GM23338 (cell line): ENCODE measurements at regions not wholly inside any gene's neighbourhood (a gene's known extent, or its start where the extent isn't known, plus 50 kb on each side); places are given as distances from the start of the nearest gene placed in this dataset.

ENCODE experiments used
- ATAC-seq: fragments of 200-7000 bp; cut with Tn5 transposase; 3 replicates; pipeline ENCODE4 v1.9.1; 2020
- DNase-seq: peaks from one replicate; pipeline ENCODE4 v3.0.0-alpha.2; 2015; ENCODE audit warnings: low spot score
- H2AFZ ChIP-seq: fragments of 200-600 bp; sonication (generic); 2 replicates; pipeline ENCODE4 v1.8.0; 2016; ENCODE audit warnings: antibody characterized with exemption, mild to moderate bottlenecking, moderate library complexity
- H3F3A ChIP-seq: fragments of 200-600 bp; sonication (generic); replicated peaks from 2 replicates; pipeline ENCODE4 v1.8.0; 2017; ENCODE audit warnings: antibody characterized with exemption, mixed run types, low read depth
- H3K27ac ChIP-seq: fragments of 200-600 bp; sonication (generic); 2 replicates; pipeline ENCODE4 v1.6.1; 2016; ENCODE audit warnings: low read depth
- H3K27me3 ChIP-seq: fragments of 200-600 bp; sonication (generic); 2 replicates; pipeline ENCODE4 v1.8.0; 2016; ENCODE audit warnings: mild to moderate bottlenecking, mixed run types, moderate library complexity; ENCODE audit not compliant: insufficient read depth
- H3K36me3 ChIP-seq: fragments of 200-600 bp; sonication (generic); 2 replicates; pipeline ENCODE4 v1.8.0; 2016; ENCODE audit warnings: mild to moderate bottlenecking; ENCODE audit not compliant: insufficient read depth
- H3K4me1 ChIP-seq: fragments of 200-600 bp; sonication (generic); 2 replicates; pipeline ENCODE4 v1.8.0; 2016; ENCODE audit warnings: mild to moderate bottlenecking, moderate library complexity; ENCODE audit not compliant: insufficient read depth
- H3K4me2 ChIP-seq: fragments of 200-600 bp; sonication (generic); 2 replicates; pipeline ENCODE4 v1.7.1; 2017; ENCODE audit warnings: mixed run types
- H3K4me3 ChIP-seq: fragments of 200-600 bp; sonication (generic); 2 replicates; pipeline ENCODE4 v1.6.1; 2016; ENCODE audit warnings: mixed run types
- H3K79me2 ChIP-seq: fragments of 200-600 bp; sonication (generic); replicated peaks from 2 replicates; pipeline ENCODE4 v1.8.0; 2017; ENCODE audit warnings: mild to moderate bottlenecking; ENCODE audit not compliant: insufficient read depth
- H3K9me2 ChIP-seq: fragments of 200-600 bp; sonication (generic); 2 replicates; pipeline ENCODE4 v1.8.0; 2017; ENCODE audit not compliant: insufficient read depth
- H4K20me1 ChIP-seq: fragments of 200-600 bp; sonication (generic); replicated peaks from 2 replicates; pipeline ENCODE4 v1.8.0; 2017; ENCODE audit warnings: mild to moderate bottlenecking; ENCODE audit not compliant: insufficient read depth
- H3K27ac Mint-ChIP-seq: 2 replicates; pipeline ENCODE4 v1.8.0; 2020; ENCODE audit warnings: inconsistent platforms, mild to moderate bottlenecking, moderate library complexity, mixed read lengths
- H3K27me3 Mint-ChIP-seq: 3 replicates; pipeline ENCODE4 v1.8.0; 2022; ENCODE audit warnings: low read depth, mild to moderate bottlenecking, moderate library complexity, mixed read lengths, inconsistent platforms; ENCODE audit not compliant: insufficient read depth, poor library complexity
- H3K36me3 Mint-ChIP-seq: 3 replicates; pipeline ENCODE4 v1.8.0; 2021; ENCODE audit warnings: low read depth, mild to moderate bottlenecking, inconsistent platforms, moderate library complexity, mixed read lengths
- H3K4me1 Mint-ChIP-seq: 3 replicates; pipeline ENCODE4 v1.8.0; 2020; ENCODE audit warnings: mild to moderate bottlenecking, inconsistent platforms, mixed read lengths
- H3K4me3 Mint-ChIP-seq: 3 replicates; pipeline ENCODE4 v1.8.0; 2021; ENCODE audit warnings: moderate library complexity, mild to moderate bottlenecking, inconsistent platforms, mixed read lengths
- H3K9me3 Mint-ChIP-seq: 3 replicates; pipeline ENCODE4 v1.8.0; 2020; ENCODE audit warnings: moderate library complexity, mild to moderate bottlenecking, inconsistent platforms, mixed read lengths
- CREB1 ChIP-seq: fragments of 250-450 bp; sonication (Bioruptor Pico); IDR thresholded peaks from 2 replicates; pipeline ENCODE4 v1.5.0; 2020; ENCODE audit warnings: low read depth, mild to moderate bottlenecking, moderate library complexity
- CTCF ChIP-seq, 2 experiments: fragments of 200-600 bp in 1 of 2; sonication (generic) in 1 of 2; conservative IDR thresholded peaks; 2 replicates each; pipeline versions ENCODE4 v1.5.1 to v1.6.1; 2016 to 2017; ENCODE audit warnings: antibody characterized with exemption in 2 of 2, low read depth in 2 of 2, mild to moderate bottlenecking in 2 of 2, moderate library complexity in 1 of 2
- EZH2 ChIP-seq: fragments of 200-600 bp; sonication (generic); IDR thresholded peaks from one replicate; pipeline ENCODE4 v1.8.0; 2017; ENCODE audit warnings: antibody characterized with exemption, mild to moderate bottlenecking, low read depth; ENCODE audit not compliant: unreplicated experiment
- JUNB ChIP-seq: IDR thresholded peaks from one replicate; pipeline ENCODE4 v1.6.1; 2016; ENCODE audit warnings: antibody characterized with exemption; ENCODE audit not compliant: unreplicated experiment
- NANOG ChIP-seq: IDR thresholded peaks from 2 replicates; pipeline ENCODE4 v1.6.1; 2016; ENCODE audit warnings: antibody characterized with exemption, borderline replicate concordance
- POLR2AphosphoS5 ChIP-seq: IDR thresholded peaks from 2 replicates; pipeline ENCODE4 v1.6.1; 2016; ENCODE audit warnings: antibody characterized with exemption, low read depth
- STAT1 ChIP-seq: IDR thresholded peaks from one replicate; pipeline ENCODE4 v1.6.1; 2016; ENCODE audit warnings: antibody characterized with exemption; ENCODE audit not compliant: unreplicated experiment
- ZNF114 ChIP-seq: fragments of 250-450 bp; sonication (Bioruptor Pico); IDR thresholded peaks from 2 replicates; pipeline ENCODE4 v1.5.0; 2020; ENCODE audit warnings: mild to moderate bottlenecking, moderate library complexity
- ZNF331 ChIP-seq: fragments of 250-450 bp; sonication (Bioruptor Pico); IDR thresholded peaks from 2 replicates; pipeline ENCODE4 v1.5.0; 2020; ENCODE audit warnings: low read depth, mild to moderate bottlenecking, moderate library complexity
- TF ChIP-seq, protein P1 (sequence below): IDR thresholded peaks from 2 replicates; pipeline ENCODE4 v1.6.1; 2016; ENCODE audit warnings: antibody characterized with exemption
- TF ChIP-seq, protein P2 (sequence below): IDR thresholded peaks from one replicate; pipeline ENCODE4 v1.6.1; 2018; ENCODE audit warnings: antibody characterized with exemption; ENCODE audit not compliant: unreplicated experiment

GRCh38 chr5:90227683-90228082, 181.9 kb downstream of the CETN3 start:
- H3K4me1 ChIP-seq, result no peaks in the 10 kb centered on the region
- peaks cover 3% of the 10 kb centered on the region for H3K27me3 Mint-ChIP-seq
- H3F3A ChIP-seq, result no peaks in the 10 kb centered on the region
- H3K4me3 Mint-ChIP-seq, result no peak overlapping the region
- no peak overlapping the region for H3K4me2 ChIP-seq
- no peaks in the 10 kb centered on the region for H4K20me1 ChIP-seq
- H3K27me3 ChIP-seq, result no peaks in the 10 kb centered on the region
- H3K27ac ChIP-seq, result no peak overlapping the region
- no peak for DNase-seq
- H3K36me3 Mint-ChIP-seq, result no peaks in the 10 kb centered on the region
- H3K9me3 Mint-ChIP-seq, result no peaks in the 10 kb centered on the region; the same call in 2 of the 3 replicates
- H3K9me2 ChIP-seq, result no peaks in the 10 kb centered on the region
- ATAC-seq, result no peak
- H3K79me2 ChIP-seq, result no peaks in the 10 kb centered on the region
- H2AFZ ChIP-seq, result peak overlapping the region; percentile 87; the same call in 1 of the 2 replicates
- peaks cover 8% of the 10 kb centered on the region; the same call in 2 of the 3 replicates for H3K4me1 Mint-ChIP-seq
- TF ChIP-seq, protein P1, sequence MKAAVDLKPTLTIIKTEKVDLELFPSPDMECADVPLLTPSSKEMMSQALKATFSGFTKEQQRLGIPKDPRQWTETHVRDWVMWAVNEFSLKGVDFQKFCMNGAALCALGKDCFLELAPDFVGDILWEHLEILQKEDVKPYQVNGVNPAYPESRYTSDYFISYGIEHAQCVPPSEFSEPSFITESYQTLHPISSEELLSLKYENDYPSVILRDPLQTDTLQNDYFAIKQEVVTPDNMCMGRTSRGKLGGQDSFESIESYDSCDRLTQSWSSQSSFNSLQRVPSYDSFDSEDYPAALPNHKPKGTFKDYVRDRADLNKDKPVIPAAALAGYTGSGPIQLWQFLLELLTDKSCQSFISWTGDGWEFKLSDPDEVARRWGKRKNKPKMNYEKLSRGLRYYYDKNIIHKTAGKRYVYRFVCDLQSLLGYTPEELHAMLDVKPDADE, result no peak
- TF ChIP-seq POLR2AphosphoS5 (no peak), STAT1 (no peak), ZNF331 (no peak), ZNF114 (no peak), JUNB (no peak), CTCF (conservative IDR thresholded peaks at IDR 0.05; ENCODE audit: low read depth in 2 of 2) (no peak)
- TF ChIP-seq, protein P2, sequence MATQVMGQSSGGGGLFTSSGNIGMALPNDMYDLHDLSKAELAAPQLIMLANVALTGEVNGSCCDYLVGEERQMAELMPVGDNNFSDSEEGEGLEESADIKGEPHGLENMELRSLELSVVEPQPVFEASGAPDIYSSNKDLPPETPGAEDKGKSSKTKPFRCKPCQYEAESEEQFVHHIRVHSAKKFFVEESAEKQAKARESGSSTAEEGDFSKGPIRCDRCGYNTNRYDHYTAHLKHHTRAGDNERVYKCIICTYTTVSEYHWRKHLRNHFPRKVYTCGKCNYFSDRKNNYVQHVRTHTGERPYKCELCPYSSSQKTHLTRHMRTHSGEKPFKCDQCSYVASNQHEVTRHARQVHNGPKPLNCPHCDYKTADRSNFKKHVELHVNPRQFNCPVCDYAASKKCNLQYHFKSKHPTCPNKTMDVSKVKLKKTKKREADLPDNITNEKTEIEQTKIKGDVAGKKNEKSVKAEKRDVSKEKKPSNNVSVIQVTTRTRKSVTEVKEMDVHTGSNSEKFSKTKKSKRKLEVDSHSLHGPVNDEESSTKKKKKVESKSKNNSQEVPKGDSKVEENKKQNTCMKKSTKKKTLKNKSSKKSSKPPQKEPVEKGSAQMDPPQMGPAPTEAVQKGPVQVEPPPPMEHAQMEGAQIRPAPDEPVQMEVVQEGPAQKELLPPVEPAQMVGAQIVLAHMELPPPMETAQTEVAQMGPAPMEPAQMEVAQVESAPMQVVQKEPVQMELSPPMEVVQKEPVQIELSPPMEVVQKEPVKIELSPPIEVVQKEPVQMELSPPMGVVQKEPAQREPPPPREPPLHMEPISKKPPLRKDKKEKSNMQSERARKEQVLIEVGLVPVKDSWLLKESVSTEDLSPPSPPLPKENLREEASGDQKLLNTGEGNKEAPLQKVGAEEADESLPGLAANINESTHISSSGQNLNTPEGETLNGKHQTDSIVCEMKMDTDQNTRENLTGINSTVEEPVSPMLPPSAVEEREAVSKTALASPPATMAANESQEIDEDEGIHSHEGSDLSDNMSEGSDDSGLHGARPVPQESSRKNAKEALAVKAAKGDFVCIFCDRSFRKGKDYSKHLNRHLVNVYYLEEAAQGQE, result no peak
- no peak overlapping the region for H3K4me3 ChIP-seq
- H3K27ac Mint-ChIP-seq, result no peak overlapping the region
- H3K36me3 ChIP-seq, result no peaks in the 10 kb centered on the region

GRCh38 chr5:90226433-90227099, 183.0 kb downstream of the CETN3 start:
- H2AFZ ChIP-seq, result no peak overlapping the region
- H3F3A ChIP-seq, result no peaks in the 10 kb centered on the region
- Mint-ChIP-seq H3K4me1 (peaks cover 8% of the 10 kb centered on the region; the same call in 2 of the 3 replicates), H3K27me3 (peaks cover 3% of the 10 kb centered on the region), H3K4me3 (no peak overlapping the region), H3K27ac (no peak overlapping the region), H3K36me3 (no peaks in the 10 kb centered on the region), H3K9me3 (no peaks in the 10 kb centered on the region)
- H3K36me3 ChIP-seq, result no peaks in the 10 kb centered on the region
- no peak for DNase-seq
- H3K4me2 ChIP-seq, result no peak overlapping the region
- H4K20me1 ChIP-seq, result no peaks in the 10 kb centered on the region
- H3K79me2 ChIP-seq, result no peaks in the 10 kb centered on the region
- H3K4me1 ChIP-seq, result no peaks in the 10 kb centered on the region
- H3K27ac ChIP-seq, result no peak overlapping the region
- no peak for ATAC-seq
- no peaks in the 10 kb centered on the region for H3K27me3 ChIP-seq
- no peak overlapping the region for H3K4me3 ChIP-seq
- H3K9me2 ChIP-seq, result no peaks in the 10 kb centered on the region
- no peak for TF ChIP-seq EZH2
- no peak for TF ChIP-seq CREB1 (CRISPR knock-in tag)
- TF ChIP-seq ZNF114, result no peak
- no peak for TF ChIP-seq NANOG
- TF ChIP-seq POLR2AphosphoS5, result no peak
